Sigmoid colon (tissue), 3 donors: ENCODE measurements at regions not wholly inside any gene's neighbourhood (a gene's known extent, or its start where the extent isn't known, plus 50 kb on each side); places are given as distances from the start of the nearest gene placed in this dataset.

Experiments
- POLR2A ChIP-seq, 2 donors: fragments of 450-650 bp; IDR thresholded peaks; one replicate each; pipeline ENCODE4 v1.6.1; 2016; ENCODE audit warnings: antibody characterized with exemption in 2 of 2, mild to moderate bottlenecking in 2 of 2, moderate library complexity in 2 of 2
- TF ChIP-seq, protein P1 (sequence below), 4 experiments: fragments of 450-650 bp in 3 of 4; fragments of 200-600 bp in 1 of 4; IDR thresholded peaks; one replicate each; pipeline ENCODE4 v1.5.1; 2016 to 2019; ENCODE audit warnings: antibody characterized with exemption in 4 of 4, mild to moderate bottlenecking in 3 of 4, moderate library complexity in 2 of 4

DNA sequence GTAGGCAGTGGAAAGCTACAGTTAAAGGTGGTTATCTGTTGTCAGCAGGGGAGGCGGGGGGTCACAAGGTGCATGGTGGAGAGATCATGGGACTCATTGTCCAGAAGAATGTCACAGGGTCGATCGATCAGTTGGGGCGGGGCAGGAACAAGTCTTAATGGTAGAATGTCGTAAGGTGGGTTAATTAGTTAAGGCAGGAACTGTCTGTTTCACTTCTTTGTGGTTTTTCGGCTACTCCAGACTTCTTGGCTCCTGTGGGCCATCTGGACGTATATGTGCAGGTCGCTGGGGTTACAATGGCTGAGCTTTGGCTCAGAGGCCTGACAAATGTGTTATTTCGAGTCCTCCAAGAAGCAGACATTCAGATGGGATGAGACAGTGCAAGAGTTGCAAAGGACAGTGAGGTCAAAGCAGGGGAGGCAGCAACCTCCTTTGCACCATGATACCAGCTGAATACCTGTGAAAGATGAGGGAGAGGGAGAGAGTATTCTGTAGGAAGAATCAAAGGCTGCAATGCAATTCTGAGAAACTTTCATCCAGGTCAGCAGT, 246.9 kb upstream of the TMEM132C start:
- TF ChIP-seq, protein P1, sequence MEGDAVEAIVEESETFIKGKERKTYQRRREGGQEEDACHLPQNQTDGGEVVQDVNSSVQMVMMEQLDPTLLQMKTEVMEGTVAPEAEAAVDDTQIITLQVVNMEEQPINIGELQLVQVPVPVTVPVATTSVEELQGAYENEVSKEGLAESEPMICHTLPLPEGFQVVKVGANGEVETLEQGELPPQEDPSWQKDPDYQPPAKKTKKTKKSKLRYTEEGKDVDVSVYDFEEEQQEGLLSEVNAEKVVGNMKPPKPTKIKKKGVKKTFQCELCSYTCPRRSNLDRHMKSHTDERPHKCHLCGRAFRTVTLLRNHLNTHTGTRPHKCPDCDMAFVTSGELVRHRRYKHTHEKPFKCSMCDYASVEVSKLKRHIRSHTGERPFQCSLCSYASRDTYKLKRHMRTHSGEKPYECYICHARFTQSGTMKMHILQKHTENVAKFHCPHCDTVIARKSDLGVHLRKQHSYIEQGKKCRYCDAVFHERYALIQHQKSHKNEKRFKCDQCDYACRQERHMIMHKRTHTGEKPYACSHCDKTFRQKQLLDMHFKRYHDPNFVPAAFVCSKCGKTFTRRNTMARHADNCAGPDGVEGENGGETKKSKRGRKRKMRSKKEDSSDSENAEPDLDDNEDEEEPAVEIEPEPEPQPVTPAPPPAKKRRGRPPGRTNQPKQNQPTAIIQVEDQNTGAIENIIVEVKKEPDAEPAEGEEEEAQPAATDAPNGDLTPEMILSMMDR (IDR thresholded peaks at IDR 0.05): no peak
- TF ChIP-seq POLR2A (IDR thresholded peaks at IDR 0.05): no peak
